ENCODE measurements at regions not wholly inside any gene's neighbourhood (a gene's known extent, or its start where the extent isn't known, plus 50 kb on each side); places are given as distances from the start of the nearest gene placed in this dataset.

DNA sequence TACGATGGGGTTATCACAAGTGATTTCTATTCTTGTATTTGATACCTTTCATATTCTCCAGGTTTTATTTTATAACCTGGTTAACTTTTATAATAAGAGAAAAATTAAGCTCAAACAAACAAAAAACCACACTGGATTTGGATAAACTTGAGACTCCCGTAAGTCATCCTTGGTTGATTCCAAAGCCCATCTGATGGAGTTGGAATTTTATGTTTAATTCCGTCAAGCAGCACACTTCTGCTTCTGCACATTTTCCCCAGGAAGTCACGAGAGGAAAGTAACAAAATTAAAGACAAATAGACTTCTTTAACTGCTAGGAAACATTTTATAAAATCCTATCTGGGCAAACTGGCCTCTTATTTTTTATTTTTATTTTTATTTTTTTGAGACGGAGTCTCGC lies 207.9 kb downstream of the NXNL2 start:
- peaks cover 0 to 59% (median 41%) of the 10 kb centered on the region in 3 donors for H3K4me1 ChIP-seq
- H3K36me3 ChIP-seq: no peaks in the 10 kb centered on the region
- no peaks in the 10 kb centered on the region for H3K9me3 ChIP-seq
- no peak for TF ChIP-seq POLR2A (IDR thresholded peaks at IDR 0.05)
- no peak for TF ChIP-seq EP300 (IDR thresholded peaks at IDR 0.05)
- TF ChIP-seq, protein P1, sequence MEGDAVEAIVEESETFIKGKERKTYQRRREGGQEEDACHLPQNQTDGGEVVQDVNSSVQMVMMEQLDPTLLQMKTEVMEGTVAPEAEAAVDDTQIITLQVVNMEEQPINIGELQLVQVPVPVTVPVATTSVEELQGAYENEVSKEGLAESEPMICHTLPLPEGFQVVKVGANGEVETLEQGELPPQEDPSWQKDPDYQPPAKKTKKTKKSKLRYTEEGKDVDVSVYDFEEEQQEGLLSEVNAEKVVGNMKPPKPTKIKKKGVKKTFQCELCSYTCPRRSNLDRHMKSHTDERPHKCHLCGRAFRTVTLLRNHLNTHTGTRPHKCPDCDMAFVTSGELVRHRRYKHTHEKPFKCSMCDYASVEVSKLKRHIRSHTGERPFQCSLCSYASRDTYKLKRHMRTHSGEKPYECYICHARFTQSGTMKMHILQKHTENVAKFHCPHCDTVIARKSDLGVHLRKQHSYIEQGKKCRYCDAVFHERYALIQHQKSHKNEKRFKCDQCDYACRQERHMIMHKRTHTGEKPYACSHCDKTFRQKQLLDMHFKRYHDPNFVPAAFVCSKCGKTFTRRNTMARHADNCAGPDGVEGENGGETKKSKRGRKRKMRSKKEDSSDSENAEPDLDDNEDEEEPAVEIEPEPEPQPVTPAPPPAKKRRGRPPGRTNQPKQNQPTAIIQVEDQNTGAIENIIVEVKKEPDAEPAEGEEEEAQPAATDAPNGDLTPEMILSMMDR (IDR thresholded peaks at IDR 0.05): no peak
- no peak for TF ChIP-seq POLR2AphosphoS5 (IDR thresholded peaks at IDR 0.05)
- no peak for ATAC-seq
- H3K27ac ChIP-seq: peak overlapping the region in 3 of 4 donors; percentile 13 to 51 (median 51)
- WGBS, 2 donors (ENCODE audit: low coverage in 1 of 2): 52 to 59% methylated on average over 6 of the region's 6 CpGs
- H3K27me3 ChIP-seq: no peaks in the 10 kb centered on the region
- no peak overlapping the region for H3K4me3 ChIP-seq

DNA sequence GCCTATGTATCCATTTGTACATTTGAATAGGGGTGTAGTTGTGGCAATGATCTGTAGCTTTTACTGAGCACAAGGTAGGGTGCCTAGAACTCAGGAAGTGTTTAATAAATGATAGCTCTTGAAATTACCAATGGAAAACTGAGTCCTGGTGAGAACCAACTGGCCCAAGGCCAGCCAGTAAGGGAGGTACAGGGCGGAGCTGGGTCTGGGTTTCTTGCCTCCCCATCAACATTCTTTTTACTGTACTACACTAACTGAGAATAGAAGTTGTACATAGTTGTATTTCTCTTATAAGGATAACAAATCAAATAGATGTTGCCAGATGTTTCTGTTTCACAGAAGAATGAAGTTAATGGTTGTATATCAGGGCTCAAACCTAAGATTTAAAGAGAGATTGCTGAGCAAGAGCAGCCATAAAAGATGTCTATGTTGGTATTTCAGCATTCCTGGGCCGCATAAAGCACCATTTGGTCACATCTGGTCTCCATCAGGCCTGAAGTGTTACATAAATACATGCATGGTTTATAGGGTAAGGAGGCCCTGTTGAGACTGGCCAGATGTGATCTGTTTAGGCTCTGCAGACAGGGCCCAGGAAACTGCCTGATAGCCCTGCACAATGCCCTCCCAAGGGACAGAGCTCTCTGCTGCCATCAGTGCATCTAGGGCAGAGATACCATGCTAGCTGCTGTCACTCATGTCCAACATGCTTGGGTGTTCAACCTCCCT lies 210.5 kb downstream of the NXNL2 start:
- no peaks in the 10 kb centered on the region for H3K9me3 ChIP-seq
- peaks cover 0 to 66% (median 46%) of the 10 kb centered on the region in 3 donors for H3K4me1 ChIP-seq
- H3K27me3 ChIP-seq: no peaks in the 10 kb centered on the region
- 19 to 33% methylated on average over 2 of the region's 2 CpGs for WGBS, 2 donors (ENCODE audit: low coverage in 1 of 2)
- peak overlapping the region in 3 of 4 donors; percentile 65 to 74 (median 70) for H3K27ac ChIP-seq
- TF ChIP-seq POLR2A (IDR thresholded peaks at IDR 0.05) (no peak), POLR2AphosphoS5 (IDR thresholded peaks at IDR 0.05) (peak; percentile 99)
- no peak overlapping the region for H3K4me3 ChIP-seq
- ATAC-seq: peak; percentile 25
- H3K36me3 ChIP-seq: no peaks in the 10 kb centered on the region

DNA sequence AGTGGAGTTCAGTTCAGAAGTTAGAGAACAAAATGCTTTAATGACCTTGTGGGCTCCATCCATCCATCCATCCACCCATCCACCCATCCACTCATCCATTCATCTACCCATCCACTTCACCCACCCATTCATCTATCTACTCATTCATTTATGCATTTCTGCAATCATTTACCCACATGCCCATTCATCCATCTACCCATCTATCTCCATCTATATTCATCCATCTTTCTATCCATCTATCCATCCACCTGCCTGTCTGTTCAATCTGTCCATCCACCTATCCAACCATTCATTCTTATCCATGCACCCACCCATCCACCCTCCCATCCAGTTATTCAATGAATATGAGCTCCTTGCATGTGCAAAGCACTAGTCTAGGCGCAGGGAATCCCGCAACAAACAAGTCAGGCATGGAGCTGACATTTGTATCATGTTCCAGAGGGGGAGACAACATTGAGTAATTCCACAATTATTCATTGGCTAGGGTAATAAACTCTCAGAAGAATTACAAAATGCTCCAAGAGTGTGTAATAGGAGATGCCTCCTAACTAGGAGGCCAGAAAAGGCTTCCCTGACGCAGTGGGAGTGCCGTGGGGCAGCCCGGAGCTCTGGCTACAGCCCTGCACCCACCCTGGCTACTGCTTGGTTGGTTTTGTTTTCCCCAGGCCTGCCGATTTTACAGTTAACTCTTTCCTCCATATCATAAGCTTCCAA lies 211.2 kb downstream of the NXNL2 start:
- TF ChIP-seq POLR2AphosphoS5 (IDR thresholded peaks at IDR 0.05) (peak; percentile 89), EP300 (IDR thresholded peaks at IDR 0.05) (no peak)
- H3K4me1 ChIP-seq: peaks cover 0 to 66% (median 46%) of the 10 kb centered on the region in 3 donors
- WGBS, 2 donors (ENCODE audit: low coverage in 1 of 2): 15 to 24% methylated on average over 4 to 5 of the region's 6 CpGs
- peak; percentile 78 for ATAC-seq
- no peaks in the 10 kb centered on the region for H3K27me3 ChIP-seq
- H3K4me3 ChIP-seq: no peak overlapping the region
- H3K27ac ChIP-seq: peak overlapping the region in 3 of 4 donors; percentile 65 to 74 (median 70)
- H3K9me3 ChIP-seq: peaks cover 0 to 1% (median 0%) of the 10 kb centered on the region in 3 donors
- no peaks in the 10 kb centered on the region for H3K36me3 ChIP-seq

DNA sequence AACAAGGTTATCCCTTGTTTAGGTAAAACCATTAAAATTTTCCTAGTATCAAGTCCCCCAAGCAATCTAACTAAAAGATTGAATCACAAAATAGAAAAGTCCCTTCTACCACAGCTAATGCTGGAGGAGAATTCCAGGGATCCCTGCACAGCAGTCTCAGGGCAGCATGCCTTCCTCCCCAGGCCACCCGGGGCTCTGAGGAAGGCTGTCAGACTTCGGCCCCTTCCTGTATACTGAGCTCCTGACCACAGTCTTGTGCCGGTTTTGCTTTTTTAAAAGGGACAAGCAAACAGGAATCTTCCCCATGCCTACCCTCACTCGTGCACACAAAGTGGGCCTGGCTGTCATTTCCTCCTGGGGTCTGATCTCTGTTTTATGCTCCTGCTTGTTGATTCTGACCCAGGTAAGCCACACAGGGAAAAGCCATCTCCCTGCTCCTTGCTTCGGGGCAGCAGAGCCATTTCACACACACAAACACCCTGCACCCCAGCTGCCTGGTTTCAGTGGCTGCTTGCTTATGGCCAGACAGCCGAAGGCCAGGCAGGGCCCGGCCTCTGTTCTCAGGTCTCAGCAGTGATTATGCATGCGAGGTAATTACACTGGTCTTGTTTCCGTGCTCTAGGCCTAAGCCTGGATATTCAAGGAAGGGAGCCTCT lies 211.9 kb downstream of the NXNL2 start:
- TF ChIP-seq, protein P1 (IDR thresholded peaks at IDR 0.05): no peak
- no peak for TF ChIP-seq POLR2A (IDR thresholded peaks at IDR 0.05)
- TF ChIP-seq EP300 (IDR thresholded peaks at IDR 0.05): no peak
- no peak for TF ChIP-seq POLR2AphosphoS5 (IDR thresholded peaks at IDR 0.05)
- peak overlapping the region in 3 of 4 donors; percentile 65 to 74 (median 70) for H3K27ac ChIP-seq
- no peak overlapping the region for H3K4me3 ChIP-seq
- no peak for ATAC-seq
- H3K4me1 ChIP-seq: peaks cover 0 to 65% (median 46%) of the 10 kb centered on the region in 3 donors
- 40 to 73% methylated on average over 3 to 8 of the region's 9 CpGs for WGBS, 2 donors (ENCODE audit: low coverage in 1 of 2)
- H3K9me3 ChIP-seq: peaks cover 0 to 6% (median 0%) of the 10 kb centered on the region in 3 donors
- H3K27me3 ChIP-seq: no peaks in the 10 kb centered on the region
- no peaks in the 10 kb centered on the region for H3K36me3 ChIP-seq

DNA sequence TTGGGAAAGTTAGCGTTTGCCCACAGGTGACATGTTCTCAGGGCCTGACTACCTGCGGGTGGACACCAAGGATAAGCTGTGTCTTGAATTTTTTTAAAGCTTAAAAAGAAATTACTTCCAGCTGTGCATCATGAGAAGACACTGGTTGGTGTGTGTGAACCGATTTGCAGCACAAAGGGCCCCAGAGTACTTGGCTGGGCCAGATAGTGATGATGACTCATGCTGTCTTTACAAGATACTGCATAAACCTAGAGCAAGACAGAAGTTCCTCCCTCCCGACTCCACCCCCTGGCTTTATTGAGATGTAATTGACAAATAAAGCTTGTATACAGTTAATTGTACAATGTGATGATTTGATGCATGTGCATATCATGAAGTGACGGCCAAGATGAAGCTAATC lies 212.8 kb downstream of the NXNL2 start:
- H3K36me3 ChIP-seq: no peaks in the 10 kb centered on the region
- H3K4me1 ChIP-seq: peaks cover 0 to 56% (median 40%) of the 10 kb centered on the region in 3 donors
- TF ChIP-seq, protein P1 (IDR thresholded peaks at IDR 0.05): no peak
- no peak for TF ChIP-seq POLR2AphosphoS5 (IDR thresholded peaks at IDR 0.05)
- TF ChIP-seq EP300 (IDR thresholded peaks at IDR 0.05): no peak
- TF ChIP-seq POLR2A (IDR thresholded peaks at IDR 0.05): no peak
- H3K9me3 ChIP-seq: peaks cover 0 to 6% (median 0%) of the 10 kb centered on the region in 3 donors
- peak overlapping the region in 3 of 4 donors; percentile 59 to 74 (median 65) for H3K27ac ChIP-seq
- WGBS, 2 donors (ENCODE audit: low coverage in 1 of 2): 44 to 48% methylated on average over 5 of the region's 5 CpGs
- H3K27me3 ChIP-seq: no peaks in the 10 kb centered on the region
- peak; percentile 69 for ATAC-seq
- no peak overlapping the region for H3K4me3 ChIP-seq

All from gastroesophageal sphincter (tissue), 4 donors.